DOHH2 (cell line): ENCODE measurements at regions not wholly inside any gene's neighbourhood (a gene's known extent, or its start where the extent isn't known, plus 50 kb on each side); places are given as distances from the start of the nearest gene placed in this dataset.
A peak's percentile ranks its signal among the peaks of the same experiment; 100 is the strongest.

Experiments
- H3F3A ChIP-seq: fragments of 200-600 bp; sonication (generic), shearing (Covaris generic); 2 replicates; pipeline ENCODE4 v1.6.0; 2016; ENCODE audit warnings: antibody characterized with exemption, mild to moderate bottlenecking; ENCODE audit not compliant: control insufficient read depth, insufficient read depth
- H3K27ac ChIP-seq: fragments of 200-600 bp; sonication (generic); 2 replicates; pipeline ENCODE4 v1.5.1; 2014; ENCODE audit warnings: low read depth, mild to moderate bottlenecking, low read length, moderate library complexity
- H3K27me3 ChIP-seq: fragments of 200-600 bp; sonication (generic); 2 replicates; pipeline ENCODE4 v1.6.1; 2014; ENCODE audit warnings: mild to moderate bottlenecking, low read length, mixed read lengths; ENCODE audit not compliant: control insufficient read depth
- H3K36me3 ChIP-seq: fragments of 200-600 bp; sonication (generic); 2 replicates; pipeline ENCODE4 v1.6.1; 2014; ENCODE audit warnings: mild to moderate bottlenecking, low read length, moderate library complexity, mixed read lengths; ENCODE audit not compliant: control insufficient read depth
- H3K4me1 ChIP-seq: fragments of 200-600 bp; sonication (generic); 2 replicates; pipeline ENCODE4 v1.6.1; 2014; ENCODE audit warnings: mild to moderate bottlenecking, low read length, mixed read lengths; ENCODE audit not compliant: control insufficient read depth
- H3K4me2 ChIP-seq: fragments of 200-600 bp; sonication (generic); 2 replicates; pipeline ENCODE4 v1.6.0; 2014; ENCODE audit warnings: mild to moderate bottlenecking, low read length, moderate library complexity
- H3K4me3 ChIP-seq: fragments of 200-600 bp; sonication (generic); 2 replicates; pipeline ENCODE4 v1.5.1; 2014; ENCODE audit warnings: mild to moderate bottlenecking, low read length, mixed read lengths
- H3K79me2 ChIP-seq: fragments of 200-600 bp; sonication (generic); 2 replicates; pipeline ENCODE4 v1.6.1; 2014; ENCODE audit warnings: mild to moderate bottlenecking, low read length, mixed read lengths; ENCODE audit not compliant: control insufficient read depth
- H3K9me2 ChIP-seq: fragments of 200-600 bp; sonication (generic); replicated peaks from 2 replicates; pipeline ENCODE4 v1.6.1; 2014; ENCODE audit warnings: mild to moderate bottlenecking, low read length, mixed read lengths; ENCODE audit not compliant: control insufficient read depth
- H3K9me3 ChIP-seq: fragments of 200-600 bp; sonication (generic); 2 replicates; pipeline ENCODE4 v1.6.1; 2014; ENCODE audit warnings: antibody characterized with exemption, low read length, mixed read lengths; ENCODE audit not compliant: control insufficient read depth, insufficient read depth
- H4K20me1 ChIP-seq: fragments of 200-600 bp; sonication (generic); 2 replicates; pipeline ENCODE4 v1.6.0; 2014; ENCODE audit warnings: low read depth, mild to moderate bottlenecking, antibody characterized with exemption, low read length, moderate library complexity; ENCODE audit not compliant: control insufficient read depth, insufficient read depth
- CTCF ChIP-seq: fragments of 200-600 bp; sonication (generic); IDR thresholded peaks from one replicate; pipeline ENCODE4 v1.5.1; 2014; ENCODE audit warnings: antibody characterized with exemption, mild to moderate bottlenecking, low read depth, low read length; ENCODE audit not compliant: poor library complexity, severe bottlenecking
- EZH2phosphoT487 ChIP-seq: fragments of 200-600 bp; sonication (generic); IDR thresholded peaks from 2 replicates; pipeline ENCODE4 v1.6.1; 2017; ENCODE audit warnings: borderline replicate concordance, mild to moderate bottlenecking, antibody characterized with exemption, low read length, moderate library complexity, mixed read lengths

- Histone ChIP-seq H3K36me3 (no peaks in the 10 kb centered on the region), H3F3A (no peaks in the 10 kb centered on the region), H3K79me2 (no peaks in the 10 kb centered on the region), H4K20me1 (no peaks in the 10 kb centered on the region), H3K4me1 (no peaks in the 10 kb centered on the region), H3K9me3 (no peaks in the 10 kb centered on the region), H3K9me2 (no peaks in the 10 kb centered on the region), H3K27me3 (no peaks in the 10 kb centered on the region), H3K4me3 (no peak overlapping the region), H3K27ac (no peak overlapping the region), H3K4me2 (no peak overlapping the region)
- TF ChIP-seq CTCF (peak; percentile 62), EZH2phosphoT487 (no peak)
Observed at GRCh38 chr3:35946121-35946853, 307.0 kb downstream of the ARPP21 start.

GRCh38 chr3:35946854-35947515 lies 307.7 kb downstream of the ARPP21 start:
- H3K9me3 ChIP-seq = no peaks in the 10 kb centered on the region
- TF ChIP-seq CTCF (no peak), EZH2phosphoT487 (no peak)
- no peak overlapping the region for H3K4me3 ChIP-seq
- H3K79me2 ChIP-seq = no peaks in the 10 kb centered on the region
- H3K4me2 ChIP-seq = no peak overlapping the region
- H3K27me3 ChIP-seq = no peaks in the 10 kb centered on the region
- H3K36me3 ChIP-seq = no peaks in the 10 kb centered on the region
- H4K20me1 ChIP-seq = no peaks in the 10 kb centered on the region
- no peak overlapping the region for H3K27ac ChIP-seq
- no peaks in the 10 kb centered on the region for H3K9me2 ChIP-seq
- no peaks in the 10 kb centered on the region for H3K4me1 ChIP-seq
- no peaks in the 10 kb centered on the region for H3F3A ChIP-seq

- H3F3A ChIP-seq = no peaks in the 10 kb centered on the region
- no peaks in the 10 kb centered on the region for H3K36me3 ChIP-seq
- no peaks in the 10 kb centered on the region for H3K27me3 ChIP-seq
- H3K79me2 ChIP-seq = no peaks in the 10 kb centered on the region
- H3K9me3 ChIP-seq = no peaks in the 10 kb centered on the region
- no peaks in the 10 kb centered on the region for H3K4me1 ChIP-seq
- no peak overlapping the region for H3K4me2 ChIP-seq
- no peaks in the 10 kb centered on the region for H3K9me2 ChIP-seq
- H3K4me3 ChIP-seq = no peak overlapping the region
- no peaks in the 10 kb centered on the region for H4K20me1 ChIP-seq
- TF ChIP-seq EZH2phosphoT487 = no peak
- no peak for TF ChIP-seq CTCF
- H3K27ac ChIP-seq = no peak overlapping the region
Observed at GRCh38 chr3:35950021-35950420, 310.7 kb downstream of the ARPP21 start.
